SK-N-SH (cell line): ENCODE measurements at regions not wholly inside any gene's neighbourhood (a gene's known extent, or its start where the extent isn't known, plus 50 kb on each side); places are given as distances from the start of the nearest gene placed in this dataset.

Source experiments
- FOXJ3 ChIP-seq: sonication (generic); formaldehyde crosslinking; IDR thresholded peaks from 2 replicates; pipeline ENCODE4 v1.5.1; 2020; ENCODE audit warnings: mild to moderate bottlenecking, missing genetic modification reagents
- PBX3 ChIP-seq: IDR thresholded peaks from 2 replicates; pipeline ENCODE4; 2012

- peak; percentile 67 for TF ChIP-seq PBX3
- TF ChIP-seq FOXJ3 (CRISPR knock-in tag), result no peak
Measured at GRCh38 chr11:103798026-103798425, 238.4 kb upstream of the DDI1 start.
